CD4-positive, alpha-beta T cell treated with Interleukin-12 subunit alpha and Interleukin-12 subunit beta, for 1 hour (primary cell): ENCODE measurements at regions not wholly inside any gene's neighbourhood (a gene's known extent, or its start where the extent isn't known, plus 50 kb on each side); places are given as distances from the start of the nearest gene placed in this dataset.
"Not testable (repeated sequence)": the region's sequence is repeated elsewhere in the genome, so short reads cannot be mapped to it uniquely, and the experiment has no call there.

Experiments
- DNase-seq: peaks from one replicate; pipeline ENCODE4 v3.0.0-alpha.2; 2020

DNA sequence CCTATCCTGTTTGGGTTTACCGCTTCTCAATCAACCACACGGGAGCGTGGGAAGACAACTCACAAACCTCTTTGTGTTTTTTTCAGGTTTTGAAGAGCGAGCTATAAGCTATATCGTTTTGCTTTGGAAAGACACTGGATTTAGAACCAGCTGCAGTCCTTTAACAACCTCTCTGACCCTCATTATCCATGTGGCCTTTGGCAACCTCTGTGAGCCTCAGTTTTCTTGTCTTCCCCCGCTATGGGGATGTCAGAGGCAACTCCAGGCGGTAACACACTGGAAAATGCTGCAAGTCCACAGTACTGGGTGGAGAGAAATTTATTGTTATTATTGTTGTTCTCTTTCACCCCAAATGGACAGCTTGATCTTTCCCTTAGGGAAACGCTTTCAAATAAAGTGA lies 100.0 kb downstream of the ETS2 start:
- no peak for DNase-seq

DNA sequence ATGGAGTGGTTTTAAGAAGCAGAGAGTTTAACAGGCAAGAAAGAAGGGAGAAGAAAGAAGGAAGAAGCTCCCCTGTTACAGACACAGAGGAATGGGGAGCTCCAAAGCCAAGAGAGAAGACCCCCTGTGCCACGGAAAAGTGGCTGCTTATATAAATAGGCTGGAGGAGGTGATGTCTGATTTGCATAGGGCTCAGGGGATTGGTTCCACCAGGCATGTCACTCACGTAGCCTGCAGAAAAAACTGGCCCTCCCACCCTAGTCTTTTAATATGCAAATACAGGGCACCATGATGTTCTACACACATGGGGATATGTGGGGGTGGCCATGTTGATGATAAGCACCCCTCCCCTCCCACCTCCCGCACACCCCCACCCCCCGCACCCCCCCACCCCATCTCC lies 99.6 kb downstream of the ETS2 start:
- no peak for DNase-seq

- DNase-seq = no peak
Measured at GRCh38 chr21:38903690-38904139, 98.0 kb downstream of the ETS2 start.

DNA sequence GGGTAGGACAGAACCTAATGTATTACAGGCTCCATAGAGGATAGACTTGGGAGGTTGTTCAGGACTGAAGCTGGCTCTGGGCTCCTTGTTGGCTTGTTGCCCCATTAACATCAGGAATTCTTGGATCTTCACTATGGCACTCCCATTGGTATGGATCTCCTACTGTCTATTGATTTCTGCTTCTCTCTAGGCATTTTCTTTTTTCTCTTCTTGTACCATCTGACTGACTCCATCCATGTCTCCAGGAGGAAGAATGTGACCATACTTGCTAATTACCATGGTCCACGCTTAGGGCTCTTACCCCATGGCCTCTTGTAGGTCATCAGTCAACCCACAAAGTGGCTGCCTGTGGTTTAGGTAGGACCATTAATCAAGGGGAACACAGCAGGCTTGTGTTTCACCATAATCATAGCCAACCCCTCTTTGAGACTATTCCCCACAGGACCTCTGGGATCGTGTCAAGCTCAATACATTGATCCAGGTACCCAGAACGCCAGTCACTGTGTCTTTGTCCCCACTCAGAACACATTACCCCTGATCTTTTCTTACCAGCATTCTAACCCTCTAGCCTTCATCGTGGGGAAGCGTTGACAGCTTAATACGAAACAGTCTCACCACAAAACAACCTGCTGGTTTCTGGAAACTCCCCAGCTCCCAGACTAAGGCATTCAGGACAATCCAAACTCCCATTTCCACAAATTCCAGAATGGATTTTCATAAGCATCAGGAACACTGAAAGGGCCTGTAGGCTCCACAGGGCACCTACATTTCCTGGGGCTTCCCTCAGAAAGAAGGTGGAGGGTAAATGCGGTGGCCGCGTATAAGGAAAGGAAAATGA lies 97.1 kb downstream of the ETS2 start:
- DNase-seq = no peak

DNA sequence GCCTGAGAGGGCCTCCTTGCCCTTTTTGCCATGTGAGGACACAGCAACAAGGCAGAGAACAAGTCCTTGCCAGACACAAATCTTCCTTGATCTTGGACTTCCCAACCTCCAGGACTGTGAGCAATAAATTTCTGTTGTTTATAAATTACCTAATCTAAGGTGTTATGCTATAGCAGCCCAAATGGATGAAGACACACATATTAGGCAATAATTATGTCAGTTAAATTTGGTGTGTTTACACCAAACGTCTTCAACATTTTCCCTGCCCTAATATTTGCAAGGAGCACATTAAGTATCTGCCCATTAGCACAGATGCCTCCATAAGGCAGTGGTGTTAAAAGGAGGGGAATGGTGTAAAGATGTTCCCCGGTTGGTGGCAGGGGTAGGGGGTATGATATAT lies 94.8 kb downstream of the ETS2 start:
- no peak for DNase-seq

DNA sequence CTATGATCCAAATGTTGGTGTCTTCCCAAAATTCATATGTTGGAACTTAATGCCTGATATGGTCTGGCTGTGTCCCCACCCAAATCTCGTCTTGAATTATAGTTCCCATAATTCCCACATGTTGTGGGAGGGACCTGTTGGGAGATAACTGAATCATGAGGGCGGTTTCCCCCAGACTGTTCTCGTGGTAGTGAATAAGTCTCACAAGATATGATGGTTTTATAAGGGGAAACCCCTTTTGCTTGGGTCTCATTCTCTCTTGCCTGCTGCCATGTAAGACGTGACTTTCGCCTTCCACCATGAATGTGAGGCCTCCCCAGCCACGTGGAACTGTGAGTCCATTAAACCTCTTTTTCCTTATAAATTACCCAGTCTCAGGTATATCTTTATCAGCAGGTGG lies 94.3 kb downstream of the ETS2 start:
- not testable (repeated sequence) for DNase-seq

- DNase-seq = no peak
Measured at GRCh38 chr21:38899277-38899947, 93.7 kb downstream of the ETS2 start.

GRCh38 chr21:38898422-38899096 lies 92.8 kb downstream of the ETS2 start:
- no peak for DNase-seq

- no peak for DNase-seq
Measured at GRCh38 chr21:38897532-38898421, 92.0 kb downstream of the ETS2 start.

GRCh38 chr21:38894899-38895298 lies 89.2 kb downstream of the ETS2 start:
- no peak for DNase-seq

DNA sequence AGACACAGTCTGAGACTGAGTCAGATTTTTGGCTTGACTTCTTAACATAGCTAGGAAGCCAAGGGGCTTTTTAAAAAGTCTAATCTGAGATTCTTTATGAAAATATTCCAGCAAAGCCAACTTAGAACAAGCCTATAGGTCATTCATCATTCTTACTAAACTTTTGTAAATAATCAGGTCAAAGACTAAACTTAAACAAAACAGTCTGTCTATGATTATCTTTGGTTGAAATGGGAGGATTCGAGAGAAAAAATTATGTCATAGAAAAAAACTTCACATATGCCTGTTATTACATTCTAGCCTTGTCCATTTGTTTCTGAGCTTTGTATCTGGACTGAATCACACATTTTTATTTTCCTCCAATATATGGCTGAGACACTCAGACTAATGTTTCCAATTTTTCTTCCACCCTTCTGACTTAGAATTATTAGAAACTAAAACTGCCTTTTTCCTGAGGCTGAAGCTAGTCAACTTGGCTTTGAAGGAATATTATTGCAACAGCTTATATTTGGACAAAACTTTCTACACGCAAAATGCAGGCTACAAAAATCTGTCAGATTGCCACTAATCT lies 83.3 kb downstream of the ETS2 start:
- no peak for DNase-seq

DNA sequence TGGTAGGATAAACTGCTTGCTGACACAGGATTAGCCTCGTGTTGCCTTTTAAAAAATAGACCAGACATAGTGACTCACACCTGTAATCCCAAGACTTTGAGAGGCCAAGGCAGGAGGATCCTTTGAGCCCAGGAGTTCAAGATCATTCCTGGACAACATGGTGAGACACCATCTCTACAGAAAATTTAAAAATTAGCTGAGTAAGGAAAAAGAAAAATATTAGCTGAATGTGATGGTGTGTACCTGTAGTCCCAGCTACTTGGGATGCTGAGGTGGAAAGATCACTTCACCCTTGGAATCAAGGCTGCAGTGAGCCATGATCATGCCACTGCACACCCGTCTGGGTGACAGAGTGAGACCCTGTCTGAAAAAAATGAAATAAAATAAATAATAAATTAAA lies 82.0 kb downstream of the ETS2 start:
- no peak for DNase-seq

- no peak for DNase-seq
Measured at GRCh38 chr21:38887062-38887686, 81.4 kb downstream of the ETS2 start.

DNA sequence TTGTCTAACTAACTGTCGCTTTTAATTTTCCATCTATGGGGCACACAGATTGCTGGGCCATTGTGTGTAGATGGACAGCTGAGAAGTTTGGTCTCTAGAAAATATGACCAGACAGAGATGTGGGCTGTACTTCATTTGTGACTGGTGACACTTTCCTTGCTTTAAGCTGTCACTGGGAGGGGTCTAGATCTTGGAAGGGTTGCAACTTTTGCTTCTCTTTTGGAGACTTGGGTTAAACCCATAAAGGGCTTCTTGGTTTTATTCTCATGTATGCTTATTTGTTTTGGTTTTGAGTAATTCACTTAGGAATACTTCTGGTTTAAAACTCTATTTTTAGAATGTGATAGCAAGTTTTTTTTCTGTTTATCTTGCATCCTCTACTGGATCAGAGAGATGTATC lies 80.2 kb downstream of the ETS2 start:
- no peak for DNase-seq

GRCh38 chr21:38884440-38884839 lies 78.7 kb downstream of the ETS2 start:
- no peak for DNase-seq

GRCh38 chr21:38883142-38883541 lies 77.4 kb downstream of the ETS2 start:
- no peak for DNase-seq

- DNase-seq = no peak
Measured at GRCh38 chr21:38881131-38881530, 75.4 kb downstream of the ETS2 start.

GRCh38 chr21:38880577-38880966 lies 74.8 kb downstream of the ETS2 start:
- DNase-seq = no peak

DNA sequence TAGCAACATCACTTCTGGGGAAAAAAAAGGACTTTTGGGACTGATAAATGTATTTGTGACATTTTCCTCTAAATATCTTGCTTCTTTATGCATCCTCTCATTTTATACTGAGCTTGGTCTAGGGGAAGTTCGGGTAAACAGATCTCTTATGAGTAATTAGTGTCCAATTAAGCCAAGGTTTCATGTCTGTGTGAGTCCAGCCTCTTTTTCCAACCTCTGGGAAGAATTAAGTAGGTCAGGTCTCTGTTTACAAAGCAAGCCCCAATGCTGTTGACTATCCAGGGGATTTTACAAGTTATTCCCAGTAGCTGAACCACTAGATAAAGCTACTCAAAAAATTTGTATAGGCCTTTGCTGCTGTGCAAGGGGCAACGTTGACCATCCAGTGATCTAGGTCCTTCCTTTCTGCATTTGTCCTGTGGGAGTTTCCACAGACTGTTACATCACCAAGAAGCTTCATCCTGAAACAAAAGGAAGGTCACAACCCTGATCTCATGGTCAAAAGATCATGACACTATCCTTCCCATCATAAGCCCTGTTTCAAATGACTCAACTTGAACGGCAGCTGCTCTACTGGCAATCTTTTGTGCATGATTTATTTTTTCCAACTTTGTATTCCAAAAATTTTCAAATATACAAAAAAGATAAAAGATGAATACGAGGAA lies 74.3 kb downstream of the ETS2 start:
- no peak for DNase-seq

- DNase-seq = no peak
Measured at GRCh38 chr21:38878379-38879179, 72.8 kb downstream of the ETS2 start.
